GM19035 (cell line): ENCODE measurements at regions not wholly inside any gene's neighbourhood (a gene's known extent, or its start where the extent isn't known, plus 50 kb on each side); places are given as distances from the start of the nearest gene placed in this dataset.

ENCODE experiments used
- ATAC-seq: cut with Tn5 transposase; IDR thresholded peaks from one replicate; pipeline ENCODE4 v1.9.1; 2021; ENCODE audit not compliant: unreplicated experiment

- ATAC-seq = no peak
Measured at GRCh38 chr2:176709149-176709951, 440.1 kb downstream of the MTX2 start.

GRCh38 chr2:176709991-176710390 lies 440.7 kb downstream of the MTX2 start:
- ATAC-seq = no peak

GRCh38 chr2:176710657-176711186 lies 441.5 kb downstream of the MTX2 start:
- ATAC-seq = no peak

- no peak for ATAC-seq
Measured at GRCh38 chr2:176725873-176726645, 456.8 kb downstream of the MTX2 start.

GRCh38 chr2:176727696-176728095 lies 458.5 kb downstream of the MTX2 start:
- no peak for ATAC-seq

- ATAC-seq = no peak
Measured at GRCh38 chr2:176729706-176730569, 460.7 kb downstream of the MTX2 start.

- ATAC-seq = no peak
Measured at GRCh38 chr2:176732780-176733179, 463.5 kb downstream of the MTX2 start.

GRCh38 chr2:176733698-176734430 lies 464.6 kb downstream of the MTX2 start:
- no peak for ATAC-seq

GRCh38 chr2:176734868-176735267 lies 465.6 kb downstream of the MTX2 start:
- ATAC-seq = no peak

- no peak for ATAC-seq
Measured at GRCh38 chr2:176742271-176742670, 470.3 kb upstream of the HNRNPA3 start.

GRCh38 chr2:176743671-176744070 lies 468.9 kb upstream of the HNRNPA3 start:
- ATAC-seq = no peak

GRCh38 chr2:176744146-176744545 lies 468.4 kb upstream of the HNRNPA3 start:
- no peak for ATAC-seq

GRCh38 chr2:176745543-176746200 lies 466.9 kb upstream of the HNRNPA3 start:
- ATAC-seq = peak; percentile 71

- ATAC-seq = no peak
Measured at GRCh38 chr2:176746411-176746810, 466.2 kb upstream of the HNRNPA3 start.

GRCh38 chr2:176747506-176747905 lies 465.1 kb upstream of the HNRNPA3 start:
- no peak for ATAC-seq

GRCh38 chr2:176747928-176748327 lies 464.7 kb upstream of the HNRNPA3 start:
- ATAC-seq = no peak

GRCh38 chr2:176748662-176749061 lies 463.9 kb upstream of the HNRNPA3 start:
- no peak for ATAC-seq

GRCh38 chr2:176751314-176752227 lies 461.0 kb upstream of the HNRNPA3 start:
- no peak for ATAC-seq

GRCh38 chr2:176752295-176752694 lies 460.3 kb upstream of the HNRNPA3 start:
- ATAC-seq = no peak
